ENCODE measurements at regions not wholly inside any gene's neighbourhood (a gene's known extent, or its start where the extent isn't known, plus 50 kb on each side); places are given as distances from the start of the nearest gene placed in this dataset.

DNA sequence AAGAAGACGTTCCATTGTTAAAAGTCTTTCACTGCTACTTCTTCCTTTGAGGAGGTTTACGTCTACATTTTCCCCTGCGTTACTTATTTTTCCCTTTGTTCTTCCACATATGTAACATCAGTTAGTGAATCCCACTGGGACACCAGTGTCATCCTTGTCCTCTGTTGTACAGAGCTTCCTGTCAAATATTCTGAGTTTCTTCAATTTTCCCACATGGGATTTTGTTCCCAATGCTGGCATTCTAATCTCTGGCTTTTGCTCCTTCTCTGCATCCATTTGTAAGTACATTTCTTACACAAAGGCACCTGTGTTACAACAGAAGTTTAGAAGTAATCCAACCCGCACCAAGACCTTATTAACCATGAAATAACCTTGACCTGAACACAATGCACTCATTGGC lies 627.4 kb upstream of the PFKP start:
- Mint-ChIP-seq H3K9me3 (peaks cover 7 to 9% of the 10 kb centered on the region in 2 experiments), H3K36me3 (ENCODE audit: insufficient read depth in 1 of 3, low read depth in 3 of 3) (peaks cover 5% of the 10 kb centered on the region in 3 experiments; a peak in 5 of 7 replicates), H3K27ac (no peak overlapping the region), H3K4me3 (no peak overlapping the region), H3K4me1 (peaks cover 6 to 7% of the 10 kb centered on the region in 2 experiments), H3K27me3 (ENCODE audit: low read depth) (peaks cover 2% of the 10 kb centered on the region; the same call in 1 of the 2 replicates)
- Histone ChIP-seq H2AK5ac (ENCODE audit: insufficient read length, low read length) (no peak overlapping the region), H3K23me2 (ENCODE audit: insufficient read length, low read depth, low read length, poor library complexity, severe bottlenecking) (no peaks in the 10 kb centered on the region), H3K27me3 (ENCODE audit: insufficient read depth, low read length) (no peaks in the 10 kb centered on the region), H3K27ac (ENCODE audit: insufficient read length, low read depth, low read length) (no peak overlapping the region), H4K20me1 (ENCODE audit: control insufficient read depth, insufficient read depth, insufficient read length) (no peaks in the 10 kb centered on the region), H3K23ac (ENCODE audit: insufficient read length, low read depth, low read length) (no peak overlapping the region), H3K14ac (ENCODE audit: insufficient read depth, low read length) (no peak overlapping the region), H2BK15ac (ENCODE audit: low read depth, low read length) (no peak overlapping the region), H3K79me2 (ENCODE audit: insufficient read depth, low read length) (no peaks in the 10 kb centered on the region), H3K9ac (ENCODE audit: extremely low read depth, insufficient read length, low read length) (no peak overlapping the region), H3K4me2 (ENCODE audit: insufficient read depth, insufficient read length, low read length) (no peak overlapping the region), H3K79me1 (ENCODE audit: insufficient read depth, low read depth, low read length, poor library complexity, severe bottlenecking) (no peaks in the 10 kb centered on the region), H3K18ac (ENCODE audit: insufficient read length, low read depth, low read length) (no peak overlapping the region), H2BK20ac (ENCODE audit: low read depth, low read length, poor library complexity, severe bottlenecking) (no peak overlapping the region), H4K5ac (ENCODE audit: insufficient read length, low read depth, low read length) (no peak overlapping the region), H3K56ac (ENCODE audit: insufficient read length, low read depth, low read length) (no peak overlapping the region), H4K91ac (ENCODE audit: insufficient read length, low read depth, low read length) (no peak overlapping the region), H2BK12ac (ENCODE audit: insufficient read length, low read depth, low read length) (no peak overlapping the region), H3K4ac (ENCODE audit: low read depth, low read length) (no peak overlapping the region), H3K4me1 (ENCODE audit: insufficient read depth, low read length) (no peaks in the 10 kb centered on the region), H2AFZ (ENCODE audit: low read length) (no peak overlapping the region), H3T11ph (ENCODE audit: low read length) (no peak overlapping the region), H2BK120ac (ENCODE audit: low read depth, low read length, poor library complexity, severe bottlenecking) (no peak overlapping the region), H3K9me3 (ENCODE audit: control insufficient read depth, low read depth, low read length) (peaks cover 5% of the 10 kb centered on the region), H4K8ac (replicated peaks; ENCODE audit: insufficient read length, low read depth, low read length) (no peak overlapping the region), H2BK5ac (ENCODE audit: insufficient read length, low read length) (no peak overlapping the region)
- WGBS (ENCODE audit: extremely low coverage, insufficient read length, low lambda C conversion rate), result no CpG with 5 or more reads among the region's 4 CpGs
- no peak for DNase-seq
- TF ChIP-seq, protein P1, sequence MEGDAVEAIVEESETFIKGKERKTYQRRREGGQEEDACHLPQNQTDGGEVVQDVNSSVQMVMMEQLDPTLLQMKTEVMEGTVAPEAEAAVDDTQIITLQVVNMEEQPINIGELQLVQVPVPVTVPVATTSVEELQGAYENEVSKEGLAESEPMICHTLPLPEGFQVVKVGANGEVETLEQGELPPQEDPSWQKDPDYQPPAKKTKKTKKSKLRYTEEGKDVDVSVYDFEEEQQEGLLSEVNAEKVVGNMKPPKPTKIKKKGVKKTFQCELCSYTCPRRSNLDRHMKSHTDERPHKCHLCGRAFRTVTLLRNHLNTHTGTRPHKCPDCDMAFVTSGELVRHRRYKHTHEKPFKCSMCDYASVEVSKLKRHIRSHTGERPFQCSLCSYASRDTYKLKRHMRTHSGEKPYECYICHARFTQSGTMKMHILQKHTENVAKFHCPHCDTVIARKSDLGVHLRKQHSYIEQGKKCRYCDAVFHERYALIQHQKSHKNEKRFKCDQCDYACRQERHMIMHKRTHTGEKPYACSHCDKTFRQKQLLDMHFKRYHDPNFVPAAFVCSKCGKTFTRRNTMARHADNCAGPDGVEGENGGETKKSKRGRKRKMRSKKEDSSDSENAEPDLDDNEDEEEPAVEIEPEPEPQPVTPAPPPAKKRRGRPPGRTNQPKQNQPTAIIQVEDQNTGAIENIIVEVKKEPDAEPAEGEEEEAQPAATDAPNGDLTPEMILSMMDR (conservative IDR thresholded peaks at IDR 0.05), result no peak
